Uterus (tissue), 3 donors: ENCODE measurements at regions not wholly inside any gene's neighbourhood (a gene's known extent, or its start where the extent isn't known, plus 50 kb on each side); places are given as distances from the start of the nearest gene placed in this dataset.

ENCODE experiments used
- DNase-seq, 2 donors: peaks; one replicate each; pipeline ENCODE4 v3.0.0-alpha.2; 2019 to 2020
- H3K27ac ChIP-seq, 2 donors: fragments of 200-600 bp; sonication (generic); 1 replicate in 1 of 2; 2 replicates in 1 of 2; pipeline ENCODE4 v1.5.1; 2016 to 2018
- H3K27me3 ChIP-seq, 2 donors: fragments of 200-600 bp; sonication (generic); one replicate each; pipeline ENCODE4 v1.5.1; 2018 to 2019; ENCODE audit warnings: control low read depth in 1 of 2
- H3K36me3 ChIP-seq, 2 donors: fragments of 200-600 bp; sonication (generic); one replicate each; pipeline ENCODE4 v1.5.1; 2019; ENCODE audit warnings: control low read depth in 1 of 2
- H3K4me1 ChIP-seq, 2 donors: fragments of 200-600 bp; sonication (generic); one replicate each; pipeline ENCODE4 v1.5.1; 2018 to 2019; ENCODE audit warnings: control low read depth in 1 of 2
- H3K4me3 ChIP-seq, 2 donors: fragments of 200-600 bp; sonication (generic); 1 replicate in 1 of 2; 2 replicates in 1 of 2; pipeline ENCODE4 v1.5.1; 2018 to 2019; ENCODE audit warnings: mild to moderate bottlenecking in 1 of 2
- H3K9me3 ChIP-seq, 2 donors: fragments of 200-600 bp; sonication (generic); one replicate each; pipeline ENCODE4 v1.5.1; 2019; ENCODE audit warnings: control low read depth in 1 of 2
- CTCF ChIP-seq, 4 experiments: fragments of 200-600 bp in 2 of 4; fragments of 450-650 bp in 2 of 4; sonication (generic) in 2 of 4; IDR thresholded peaks; one replicate each; pipeline ENCODE4 v1.5.1; 2016 to 2019; ENCODE audit warnings: antibody characterized with exemption in 4 of 4, mild to moderate bottlenecking in 2 of 4, moderate library complexity in 1 of 4
- POLR2A ChIP-seq, 2 donors: fragments of 450-650 bp; IDR thresholded peaks; one replicate each; pipeline ENCODE4 v1.6.1; 2016; ENCODE audit warnings: antibody characterized with exemption in 2 of 2, mild to moderate bottlenecking in 1 of 2, moderate library complexity in 1 of 2
- intact Hi-C: fragments of 100-400 bp; cut with DNase I; formaldehyde crosslinking; loops from one replicate; pipeline ENCODE4 v1.15.1; 2023; ENCODE audit warnings: low total_unique reads
- donor health status: DM: yes; HTN: yes; CAD: no.

DNA sequence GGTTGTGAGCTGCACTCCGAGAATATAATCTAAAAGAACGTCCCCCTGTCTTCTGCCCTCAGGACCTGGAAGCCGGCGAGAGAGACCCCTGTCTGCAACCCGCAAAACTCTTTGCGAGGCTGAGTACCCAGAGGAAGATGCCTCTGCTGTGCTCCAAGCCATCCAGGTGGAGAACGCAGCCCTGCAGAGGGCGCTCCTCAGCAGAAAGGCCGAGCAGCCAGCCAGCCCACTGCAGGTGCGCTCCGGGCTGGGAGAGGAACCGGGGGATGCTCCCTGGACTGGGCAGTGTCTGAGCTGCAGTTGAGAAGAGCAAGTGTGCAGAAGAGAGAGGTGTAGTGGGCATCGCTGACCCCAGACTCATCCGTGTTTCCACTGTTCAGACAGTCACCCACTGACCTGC is 148.3 kb downstream of the KATNIP start:
- no peak for DNase-seq
- H3K9me3 ChIP-seq = no peaks in the 10 kb centered on the region
- intact Hi-C loops = loop anchor here (10.0 kb wide), 1 partner anchor 47 kb away; no protein-coding TSS in a partner anchor
- H3K4me3 ChIP-seq = no peak overlapping the region
- H3K27ac ChIP-seq = no peak overlapping the region
- no peaks in the 10 kb centered on the region for H3K27me3 ChIP-seq
- H3K36me3 ChIP-seq = no peaks in the 10 kb centered on the region
- no peak for TF ChIP-seq CTCF (IDR thresholded peaks at IDR 0.05)
- no peak for TF ChIP-seq POLR2A (IDR thresholded peaks at IDR 0.05)
- no peaks in the 10 kb centered on the region for H3K4me1 ChIP-seq

GRCh38 chr16:27698746-27699145 is 148.8 kb downstream of the KATNIP start:
- no peaks in the 10 kb centered on the region for H3K36me3 ChIP-seq
- DNase-seq = no peak
- no peaks in the 10 kb centered on the region for H3K9me3 ChIP-seq
- no peaks in the 10 kb centered on the region for H3K27me3 ChIP-seq
- no peaks in the 10 kb centered on the region for H3K4me1 ChIP-seq
- intact Hi-C loops = loop anchor here (10.0 kb wide), 1 partner anchor 46 kb away; no protein-coding TSS in a partner anchor
- H3K4me3 ChIP-seq = no peak overlapping the region
- no peak for TF ChIP-seq CTCF (IDR thresholded peaks at IDR 0.05)
- no peak for TF ChIP-seq POLR2A (IDR thresholded peaks at IDR 0.05)
- H3K27ac ChIP-seq = no peak overlapping the region

DNA sequence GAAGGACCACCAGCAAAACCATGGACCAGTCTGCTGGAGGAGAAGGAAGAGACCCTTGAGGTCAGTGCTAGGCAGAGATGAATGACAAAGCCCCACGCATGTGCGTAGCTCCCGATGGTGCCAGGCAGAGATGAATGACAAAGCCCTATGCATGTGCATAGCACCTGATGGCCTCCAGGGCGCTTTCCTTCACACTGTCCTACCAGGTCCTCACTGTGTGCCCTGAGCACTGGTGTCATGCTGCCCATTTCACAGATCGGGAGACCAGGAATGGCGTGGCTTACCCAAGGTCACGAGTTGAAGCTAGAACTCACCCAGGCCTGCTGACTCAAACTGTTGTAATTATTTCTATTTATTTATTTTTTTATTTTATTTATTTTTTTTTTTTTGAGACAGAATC is 149.6 kb downstream of the KATNIP start:
- no peak for DNase-seq
- Histone ChIP-seq H3K36me3 (no peaks in the 10 kb centered on the region), H3K27ac (no peak overlapping the region)

GRCh38 chr16:27700304-27700995 is 150.5 kb downstream of the KATNIP start:
- Histone ChIP-seq H3K27ac (no peak overlapping the region), H3K27me3 (no peaks in the 10 kb centered on the region), H3K4me3 (no peak overlapping the region), H3K9me3 (no peaks in the 10 kb centered on the region), H3K36me3 (no peaks in the 10 kb centered on the region), H3K4me1 (no peaks in the 10 kb centered on the region)
- no peak for DNase-seq
- TF ChIP-seq POLR2A (IDR thresholded peaks at IDR 0.05) = no peak
- TF ChIP-seq CTCF (IDR thresholded peaks at IDR 0.05) = no peak
- intact Hi-C loops = no loop called here

More for the DNA sequence above, 149.6 kb downstream of the KATNIP start:
- intact Hi-C loops = loop anchor here (10.0 kb wide), 1 partner anchor 45 kb away; no protein-coding TSS in a partner anchor
- TF ChIP-seq CTCF (IDR thresholded peaks at IDR 0.05) (no peak), POLR2A (IDR thresholded peaks at IDR 0.05) (no peak)
- Histone ChIP-seq H3K9me3 (no peaks in the 10 kb centered on the region), H3K27me3 (no peaks in the 10 kb centered on the region), H3K4me1 (no peaks in the 10 kb centered on the region), H3K4me3 (no peak overlapping the region)

GRCh38 chr16:27701381-27701780 is 151.4 kb downstream of the KATNIP start:
- H3K4me3 ChIP-seq = no peak overlapping the region
- no peak overlapping the region for H3K27ac ChIP-seq
- no peaks in the 10 kb centered on the region for H3K4me1 ChIP-seq
- no peaks in the 10 kb centered on the region for H3K9me3 ChIP-seq
- intact Hi-C loops = no loop called here
- DNase-seq = no peak
- H3K36me3 ChIP-seq = no peaks in the 10 kb centered on the region
- TF ChIP-seq CTCF (IDR thresholded peaks at IDR 0.05) (no peak), POLR2A (IDR thresholded peaks at IDR 0.05) (no peak)
- H3K27me3 ChIP-seq = no peaks in the 10 kb centered on the region
